ENCODE measurements at regions not wholly inside any gene's neighbourhood (a gene's known extent, or its start where the extent isn't known, plus 50 kb on each side); places are given as distances from the start of the nearest gene placed in this dataset.

DNA sequence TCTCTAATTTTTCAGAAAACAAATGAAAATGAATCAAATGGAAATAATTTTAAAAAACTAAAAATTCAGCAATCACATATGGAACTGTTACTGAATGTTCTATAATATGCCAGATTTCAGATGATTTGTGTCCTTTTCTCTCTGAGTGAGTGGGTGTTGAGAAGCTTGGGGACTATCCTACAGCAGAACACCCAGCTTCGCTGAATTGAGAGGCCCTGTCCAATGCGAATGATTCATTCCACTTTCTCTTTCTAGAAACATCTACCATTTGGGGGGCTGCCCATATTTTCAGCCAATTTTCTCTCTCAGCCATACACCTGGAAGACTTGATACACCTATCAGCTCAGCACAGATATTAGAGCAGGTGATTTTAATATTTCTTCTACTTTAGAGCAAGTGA lies 1666.7 kb downstream of the EFNB2 start:
- Histone ChIP-seq H3K36me3 (ENCODE audit: low read depth) (no peaks in the 10 kb centered on the region), H3K4me3 (no peak overlapping the region), H3K4me2 (ENCODE audit: unreplicated experiment) (no peak overlapping the region), H3K9ac (no peak overlapping the region), H3K4me1 (ENCODE audit: insufficient read depth) (no peaks in the 10 kb centered on the region), H3K27ac (no peak overlapping the region), H3K9me3 (ENCODE audit: low read depth) (no peaks in the 10 kb centered on the region), H2AFZ (no peak overlapping the region), H3F3A (ENCODE audit: insufficient read depth) (no peaks in the 10 kb centered on the region), H3K27me3 (replicated peaks; ENCODE audit: insufficient read depth) (no peaks in the 10 kb centered on the region), H3K9me2 (ENCODE audit: insufficient read depth) (no peaks in the 10 kb centered on the region), H4K20me1 (ENCODE audit: insufficient read depth) (no peaks in the 10 kb centered on the region), H3K79me2 (ENCODE audit: insufficient read depth) (no peaks in the 10 kb centered on the region)
- DNase-seq = no peak
- 33 to 44% methylated on average over 2 of the region's 2 CpGs for WGBS, 2 experiments (ENCODE audit: low coverage in 1 of 2, low lambda C conversion rate in 2 of 2, missing lambda C conversion rate in 2 of 2)
- in situ Hi-C loops (cut with MboI) = no loop called here
- no peak for TF ChIP-seq EZH2phosphoT487 (IDR thresholded peaks at IDR 0.05; ENCODE audit: insufficient read depth, low read depth)
- TF ChIP-seq EZH2 (IDR thresholded peaks at IDR 0.05; ENCODE audit: insufficient read depth, poor library complexity, severe bottlenecking) = no peak

DNA sequence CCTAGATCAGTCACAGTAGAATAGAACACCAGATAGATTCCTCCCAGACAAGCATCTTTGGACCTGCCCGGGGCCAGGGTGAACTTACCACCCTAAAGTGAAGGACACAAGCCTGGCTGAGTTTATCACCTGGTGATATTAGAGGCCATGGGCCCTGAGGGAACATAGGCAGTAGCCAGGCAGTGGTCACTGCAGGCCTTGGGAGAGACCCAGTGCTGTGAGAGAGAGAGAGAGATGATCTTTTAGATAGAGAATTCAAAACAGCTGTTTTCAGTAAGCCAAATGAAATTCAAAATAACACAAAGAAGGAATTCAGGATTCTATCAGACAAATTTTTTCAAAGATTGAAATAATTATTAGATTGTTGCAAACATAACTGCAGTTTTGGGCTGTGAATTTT lies 1679.9 kb downstream of the EFNB2 start:
- Histone ChIP-seq H3K36me3 (ENCODE audit: low read depth) (no peaks in the 10 kb centered on the region), H3K4me1 (ENCODE audit: insufficient read depth) (no peaks in the 10 kb centered on the region), H3K27ac (no peak overlapping the region), H4K20me1 (ENCODE audit: insufficient read depth) (no peaks in the 10 kb centered on the region), H3K9me3 (ENCODE audit: low read depth) (no peaks in the 10 kb centered on the region), H3K4me3 (no peak overlapping the region), H3K79me2 (ENCODE audit: insufficient read depth) (no peaks in the 10 kb centered on the region), H3K27me3 (replicated peaks; ENCODE audit: insufficient read depth) (no peaks in the 10 kb centered on the region), H3K9me2 (ENCODE audit: insufficient read depth) (no peaks in the 10 kb centered on the region), H3K9ac (no peak overlapping the region), H2AFZ (no peak overlapping the region), H3F3A (ENCODE audit: insufficient read depth) (no peaks in the 10 kb centered on the region), H3K4me2 (ENCODE audit: unreplicated experiment) (no peak overlapping the region)
- TF ChIP-seq EZH2phosphoT487 (IDR thresholded peaks at IDR 0.05; ENCODE audit: insufficient read depth, low read depth) = no peak
- no peak for TF ChIP-seq EZH2 (IDR thresholded peaks at IDR 0.05; ENCODE audit: insufficient read depth, poor library complexity, severe bottlenecking)
- 8 to 29% methylated on average over 1 of the region's 1 CpG for WGBS, 2 experiments (ENCODE audit: low coverage in 1 of 2, low lambda C conversion rate in 2 of 2, missing lambda C conversion rate in 2 of 2)
- no peak for DNase-seq
- in situ Hi-C loops (cut with MboI) = no loop called here

DNA sequence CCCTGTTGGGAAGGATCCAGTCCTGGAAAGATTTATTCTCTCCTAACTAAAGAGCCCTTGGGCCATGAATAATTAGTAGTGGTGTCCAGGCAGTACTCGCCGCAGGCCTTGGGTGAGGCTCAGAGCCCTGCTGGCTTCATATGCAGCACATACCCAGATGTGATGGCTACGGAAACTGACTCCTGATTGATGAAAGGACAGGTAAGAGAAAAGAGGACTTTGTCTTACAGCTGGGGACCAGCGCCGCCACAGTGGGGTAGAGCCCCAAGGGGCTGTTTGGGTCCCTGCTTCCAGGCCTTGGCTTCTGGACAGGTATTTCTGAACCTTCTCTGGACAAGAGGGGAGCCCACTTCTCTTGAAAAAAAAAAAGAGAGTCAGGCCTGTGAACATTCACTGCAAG lies 1680.8 kb downstream of the EFNB2 start:
- WGBS, 2 experiments (ENCODE audit: low coverage in 1 of 2, low lambda C conversion rate in 2 of 2, missing lambda C conversion rate in 2 of 2) = 58 to 63% methylated on average over 5 of the region's 5 CpGs
- Histone ChIP-seq H4K20me1 (ENCODE audit: insufficient read depth) (no peaks in the 10 kb centered on the region), H3K79me2 (ENCODE audit: insufficient read depth) (no peaks in the 10 kb centered on the region), H3F3A (ENCODE audit: insufficient read depth) (no peaks in the 10 kb centered on the region), H3K9me2 (ENCODE audit: insufficient read depth) (no peaks in the 10 kb centered on the region), H2AFZ (no peak overlapping the region), H3K36me3 (ENCODE audit: low read depth) (no peaks in the 10 kb centered on the region), H3K27ac (no peak overlapping the region), H3K9ac (no peak overlapping the region), H3K4me1 (ENCODE audit: insufficient read depth) (no peaks in the 10 kb centered on the region), H3K4me3 (no peak overlapping the region), H3K27me3 (replicated peaks; ENCODE audit: insufficient read depth) (no peaks in the 10 kb centered on the region), H3K9me3 (ENCODE audit: low read depth) (no peaks in the 10 kb centered on the region), H3K4me2 (ENCODE audit: unreplicated experiment) (no peak overlapping the region)
- no peak for DNase-seq
- in situ Hi-C loops (cut with MboI) = no loop called here
- TF ChIP-seq EZH2 (IDR thresholded peaks at IDR 0.05; ENCODE audit: insufficient read depth, poor library complexity, severe bottlenecking) (no peak), EZH2phosphoT487 (IDR thresholded peaks at IDR 0.05; ENCODE audit: insufficient read depth, low read depth) (no peak)

DNA sequence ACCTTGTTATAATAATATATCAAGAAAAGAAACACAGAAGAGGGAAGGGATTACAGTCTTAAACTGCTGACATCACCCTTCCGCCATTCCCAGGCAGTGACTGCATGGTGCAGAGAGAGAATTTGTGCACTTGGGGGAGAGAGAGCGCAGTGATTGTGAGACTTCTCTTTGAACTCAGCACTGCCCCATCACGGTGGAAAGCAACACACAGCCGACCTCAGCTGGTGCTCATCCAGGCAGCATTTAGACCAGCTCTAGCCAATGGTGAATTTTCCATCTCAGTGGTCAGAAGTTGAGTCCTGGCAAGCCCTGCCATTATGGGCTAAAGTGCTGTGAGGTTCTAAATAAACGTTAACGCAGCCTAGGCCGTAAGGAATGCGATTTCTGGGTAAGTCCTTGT lies 1681.5 kb downstream of the EFNB2 start:
- H3K79me2 ChIP-seq (ENCODE audit: insufficient read depth) = no peaks in the 10 kb centered on the region
- no peak overlapping the region for H3K4me3 ChIP-seq
- TF ChIP-seq EZH2phosphoT487 (IDR thresholded peaks at IDR 0.05; ENCODE audit: insufficient read depth, low read depth) (no peak), EZH2 (IDR thresholded peaks at IDR 0.05; ENCODE audit: insufficient read depth, poor library complexity, severe bottlenecking) (no peak)
- no peaks in the 10 kb centered on the region for H4K20me1 ChIP-seq (ENCODE audit: insufficient read depth)
- WGBS, 2 experiments (ENCODE audit: low coverage in 1 of 2, low lambda C conversion rate in 2 of 2, missing lambda C conversion rate in 2 of 2) = 39 to 45% methylated on average over 8 of the region's 8 CpGs
- no peaks in the 10 kb centered on the region for H3F3A ChIP-seq (ENCODE audit: insufficient read depth)
- no peaks in the 10 kb centered on the region for H3K4me1 ChIP-seq (ENCODE audit: insufficient read depth)
- no peak for DNase-seq
- H3K27ac ChIP-seq = no peak overlapping the region
- no peak overlapping the region for H3K4me2 ChIP-seq (ENCODE audit: unreplicated experiment)
- H3K9ac ChIP-seq = no peak overlapping the region
- H3K9me2 ChIP-seq (ENCODE audit: insufficient read depth) = no peaks in the 10 kb centered on the region
- no peaks in the 10 kb centered on the region for H3K27me3 ChIP-seq (replicated peaks; ENCODE audit: insufficient read depth)
- H3K36me3 ChIP-seq (ENCODE audit: low read depth) = no peaks in the 10 kb centered on the region
- in situ Hi-C loops (cut with MboI) = no loop called here
- H3K9me3 ChIP-seq (ENCODE audit: low read depth) = no peaks in the 10 kb centered on the region
- H2AFZ ChIP-seq = no peak overlapping the region

DNA sequence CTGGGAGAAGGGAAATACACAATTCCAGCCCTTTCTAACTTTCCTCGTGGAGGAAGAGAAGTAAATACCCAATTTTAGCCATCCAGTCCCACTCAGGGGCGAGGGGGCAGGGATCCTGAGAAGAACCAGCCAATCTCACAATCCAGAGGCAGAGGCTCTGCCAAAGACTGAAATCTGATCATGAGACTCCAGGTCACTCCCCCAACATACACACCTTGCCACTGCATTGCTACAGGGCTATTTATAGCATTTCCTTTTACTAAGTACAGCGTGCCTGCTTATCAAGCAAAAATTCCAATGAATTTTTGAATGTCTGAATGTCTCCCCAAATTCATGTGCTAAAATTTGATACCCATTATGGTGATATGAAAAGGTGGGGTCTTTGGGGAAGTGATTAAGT lies 1687.5 kb downstream of the EFNB2 start:
- no peaks in the 10 kb centered on the region for H3K4me1 ChIP-seq (ENCODE audit: insufficient read depth)
- H3K36me3 ChIP-seq (ENCODE audit: low read depth) = no peaks in the 10 kb centered on the region
- H3K9ac ChIP-seq = no peak overlapping the region
- no peaks in the 10 kb centered on the region for H3K9me3 ChIP-seq (ENCODE audit: low read depth)
- H3K4me3 ChIP-seq = no peak overlapping the region
- H3K27ac ChIP-seq = no peak overlapping the region
- H3K27me3 ChIP-seq (replicated peaks; ENCODE audit: insufficient read depth) = no peaks in the 10 kb centered on the region
- no peak overlapping the region for H2AFZ ChIP-seq
- no peak for TF ChIP-seq EZH2phosphoT487 (IDR thresholded peaks at IDR 0.05; ENCODE audit: insufficient read depth, low read depth)
- no peak for TF ChIP-seq EZH2 (IDR thresholded peaks at IDR 0.05; ENCODE audit: insufficient read depth, poor library complexity, severe bottlenecking)
- no peaks in the 10 kb centered on the region for H4K20me1 ChIP-seq (ENCODE audit: insufficient read depth)
- no peaks in the 10 kb centered on the region for H3K9me2 ChIP-seq (ENCODE audit: insufficient read depth)
- no peaks in the 10 kb centered on the region for H3F3A ChIP-seq (ENCODE audit: insufficient read depth)
- no peak overlapping the region for H3K4me2 ChIP-seq (ENCODE audit: unreplicated experiment)
- in situ Hi-C loops (cut with MboI) = no loop called here
- 5 to 13% methylated on average over 3 of the region's 3 CpGs for WGBS, 2 experiments (ENCODE audit: low coverage in 1 of 2, low lambda C conversion rate in 2 of 2, missing lambda C conversion rate in 2 of 2)
- no peaks in the 10 kb centered on the region for H3K79me2 ChIP-seq (ENCODE audit: insufficient read depth)
- DNase-seq = no peak
